GM19043 (cell line): ENCODE measurements at regions not wholly inside any gene's neighbourhood (a gene's known extent, or its start where the extent isn't known, plus 50 kb on each side); places are given as distances from the start of the nearest gene placed in this dataset.

Experiments
- ATAC-seq: cut with Tn5 transposase; IDR thresholded peaks from one replicate; pipeline ENCODE4 v1.9.1; 2021; ENCODE audit warnings: low read depth; ENCODE audit not compliant: unreplicated experiment

DNA sequence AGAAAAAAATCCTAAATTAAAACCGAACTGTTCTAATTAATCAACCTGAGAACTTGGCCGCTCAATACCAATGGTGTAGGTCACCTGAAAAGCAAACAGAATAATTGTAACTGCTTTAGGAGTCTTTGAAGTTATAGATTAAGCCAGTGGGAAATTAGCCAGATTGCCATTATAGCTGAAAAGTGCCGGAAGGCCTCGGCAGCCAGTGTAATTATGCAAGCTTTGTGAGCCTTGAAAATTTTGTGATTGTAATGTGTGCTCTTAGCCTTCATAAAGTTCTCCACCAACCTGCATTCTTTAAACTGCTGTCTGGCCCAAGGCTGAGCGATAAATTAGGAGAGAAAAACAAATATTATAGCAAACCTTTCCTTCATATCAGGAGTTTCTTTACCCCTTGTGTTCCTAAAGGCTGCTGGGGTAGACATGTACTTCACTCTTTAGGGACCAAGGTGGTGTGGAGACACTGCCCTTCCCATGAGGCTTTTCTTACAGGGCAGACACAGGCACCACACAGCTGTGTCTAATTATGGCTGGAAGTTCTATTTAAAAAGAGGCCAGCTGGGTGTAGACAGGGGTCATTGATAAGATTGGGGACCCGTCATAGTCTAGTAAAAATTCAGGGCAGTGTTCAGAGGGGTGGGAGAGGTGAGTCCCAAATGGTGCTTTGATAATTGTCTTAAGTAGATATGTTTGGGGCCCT, 991.2 kb downstream of the FLRT2 start:
- no peak for ATAC-seq

DNA sequence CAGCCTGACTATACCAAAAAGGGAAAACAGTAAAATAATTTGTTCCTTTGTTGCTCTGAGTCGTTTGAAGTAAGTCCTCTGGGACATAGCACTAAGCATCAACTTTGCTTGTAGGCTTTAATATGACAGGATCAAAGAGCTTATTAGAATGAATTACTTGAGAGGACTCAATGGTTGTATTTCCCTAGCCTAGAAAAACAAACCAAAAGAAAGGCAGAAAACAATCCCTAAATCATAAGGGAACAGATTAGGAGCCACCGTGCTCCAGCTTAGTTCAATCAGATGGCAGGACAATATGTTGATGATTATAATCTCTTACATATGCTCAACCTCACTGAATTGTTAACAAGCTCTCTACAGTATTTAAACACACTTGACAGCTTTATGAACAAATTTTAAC, 988.4 kb downstream of the FLRT2 start:
- no peak for ATAC-seq

DNA sequence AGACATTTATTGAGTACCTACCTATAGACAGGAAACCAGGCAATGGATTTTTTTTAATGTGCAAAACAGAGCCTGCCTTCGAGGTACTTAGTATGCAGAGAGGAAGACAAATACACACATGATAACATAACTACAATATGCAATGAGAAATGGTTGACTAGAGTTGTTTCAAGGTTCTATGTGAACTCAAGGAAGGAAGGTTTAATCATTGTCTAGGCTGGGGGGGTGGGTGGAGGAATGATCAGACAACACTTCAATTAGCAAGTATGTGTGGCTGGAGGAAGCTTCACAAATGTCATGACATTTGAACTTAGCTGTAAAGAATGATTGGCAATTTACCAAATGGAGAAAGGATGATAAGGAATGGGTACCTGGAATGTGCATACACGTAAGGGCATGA, 985.3 kb downstream of the FLRT2 start:
- ATAC-seq, result no peak

DNA sequence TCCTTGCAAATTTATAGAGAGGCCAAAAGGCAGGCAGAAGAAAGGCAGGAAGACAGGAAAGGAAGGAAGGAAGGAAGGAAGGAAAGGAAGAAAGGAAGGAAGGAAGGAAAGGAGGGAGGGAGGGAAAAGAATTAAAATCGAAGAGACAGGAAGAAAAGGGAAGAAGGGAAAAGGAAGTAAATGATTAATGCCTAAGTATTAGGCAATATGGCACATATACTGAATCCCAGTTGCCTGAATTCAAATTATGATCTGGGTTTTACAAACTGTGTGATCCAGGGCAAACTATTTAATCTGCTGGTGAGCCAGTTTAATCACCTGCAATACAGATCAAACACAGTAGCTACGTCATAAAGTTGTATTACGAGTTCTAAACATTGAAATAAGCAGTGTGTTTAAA, 983.6 kb downstream of the FLRT2 start:
- no peak for ATAC-seq

DNA sequence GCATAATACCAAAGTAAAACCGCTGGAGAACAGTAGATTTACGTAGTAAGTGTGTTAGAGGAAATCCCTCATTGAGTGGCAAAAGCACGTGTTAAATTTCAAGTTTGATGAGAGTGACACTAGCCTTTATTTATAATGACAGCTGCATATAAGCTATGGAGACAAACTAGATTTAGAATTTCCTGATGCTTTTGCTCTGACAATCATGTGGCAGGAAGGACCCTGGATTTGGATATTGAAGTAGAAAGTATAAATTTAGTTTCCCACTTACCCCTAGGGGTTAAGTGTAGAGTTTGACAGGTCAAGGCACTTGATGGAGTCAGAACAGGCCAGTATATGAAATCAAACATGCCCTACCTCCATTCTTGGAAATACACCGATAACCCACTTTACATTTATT, 983.1 kb downstream of the FLRT2 start:
- ATAC-seq, result no peak

DNA sequence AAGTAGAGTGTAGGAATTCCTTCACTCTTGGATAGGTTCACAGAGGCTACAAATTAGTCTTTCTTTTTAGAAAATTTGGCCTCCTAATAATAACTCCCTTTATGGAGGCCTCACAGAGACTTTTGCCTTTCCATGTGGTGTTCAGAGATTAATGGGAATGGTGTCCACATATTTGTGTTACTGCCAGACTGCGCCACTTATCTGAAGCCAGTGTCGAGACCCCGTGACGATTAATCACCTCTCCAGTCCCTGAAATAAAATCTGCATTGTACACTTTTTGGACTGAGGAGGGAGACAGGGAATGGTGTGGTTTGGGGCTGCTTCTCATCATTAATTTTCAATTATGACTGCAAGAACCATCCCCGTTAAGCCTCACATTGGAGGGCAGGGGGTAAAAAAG, 980.5 kb downstream of the FLRT2 start:
- no peak for ATAC-seq

DNA sequence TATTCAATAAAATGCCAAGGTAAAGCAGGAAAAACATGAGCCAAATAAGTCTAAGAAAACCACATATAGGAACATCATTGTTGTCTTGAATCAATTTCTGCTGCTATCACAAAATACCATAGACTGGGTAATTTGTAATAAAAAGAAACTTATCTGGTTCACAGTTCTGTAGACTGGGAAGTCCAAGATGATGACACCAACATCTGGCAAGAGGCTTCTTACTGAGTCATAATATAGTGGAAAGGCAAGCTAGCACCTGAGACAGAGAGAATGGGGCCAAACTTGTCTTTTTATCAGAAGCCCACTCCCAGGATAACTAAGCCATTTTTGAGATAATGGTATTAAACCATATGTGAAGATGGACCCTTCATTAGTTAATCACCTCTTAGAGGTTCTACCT, 975.9 kb downstream of the FLRT2 start:
- no peak for ATAC-seq

DNA sequence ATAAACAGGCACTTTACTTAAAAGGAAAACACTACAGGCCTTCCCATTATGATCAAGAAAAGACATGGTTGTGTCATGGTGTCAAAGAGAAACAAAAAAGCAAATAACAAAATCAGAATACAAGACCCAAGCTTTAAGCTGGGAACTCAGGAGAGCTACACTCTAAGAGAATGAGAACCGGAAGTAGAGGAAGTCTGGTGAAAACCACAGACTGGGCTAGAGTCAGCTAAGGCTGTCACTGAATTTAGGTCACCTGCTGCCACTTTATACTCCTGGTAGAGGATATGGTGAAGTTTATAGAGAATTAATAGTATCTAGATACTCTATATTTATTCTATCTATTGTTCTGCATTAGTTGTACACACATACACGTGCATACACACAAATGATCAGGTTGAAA, 971.7 kb downstream of the FLRT2 start:
- no peak for ATAC-seq

DNA sequence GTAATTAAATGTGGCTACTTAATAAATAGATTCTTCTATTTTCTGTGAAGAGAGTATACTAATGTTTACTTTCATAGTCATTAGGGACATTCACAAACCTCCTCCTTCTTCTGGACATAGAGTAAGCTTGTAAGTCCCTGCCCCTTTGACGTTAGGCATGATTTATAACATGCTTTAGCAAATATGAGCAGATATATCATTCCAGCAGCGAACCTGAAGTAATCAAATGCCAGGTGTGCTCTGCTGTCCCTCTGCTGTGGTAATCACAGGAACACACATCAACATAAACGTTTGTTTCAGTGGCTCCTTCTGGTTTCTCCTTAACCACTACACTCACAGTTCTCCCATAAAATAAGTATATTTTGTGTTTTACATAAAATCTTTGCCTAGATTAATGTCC, 961.8 kb downstream of the FLRT2 start:
- ATAC-seq, result no peak

DNA sequence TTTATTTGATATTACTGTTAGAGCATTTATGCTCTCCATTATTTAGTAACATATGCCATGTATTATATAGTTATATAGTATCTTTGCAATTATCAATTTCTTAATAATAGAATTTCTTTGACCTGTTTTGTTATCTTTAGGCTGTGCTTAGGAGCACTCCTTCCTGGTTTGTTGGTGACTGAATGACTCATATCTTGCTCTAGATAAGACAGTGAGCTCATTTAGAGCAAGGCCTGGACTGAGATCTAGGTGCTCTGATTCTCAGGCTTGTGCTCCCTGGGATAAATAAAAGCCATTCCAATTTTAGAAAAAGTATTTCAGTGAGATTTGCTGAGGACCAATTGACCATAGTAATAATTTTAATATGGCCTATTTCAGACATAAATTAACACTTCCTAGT, 951.2 kb downstream of the FLRT2 start:
- ATAC-seq, result no peak

DNA sequence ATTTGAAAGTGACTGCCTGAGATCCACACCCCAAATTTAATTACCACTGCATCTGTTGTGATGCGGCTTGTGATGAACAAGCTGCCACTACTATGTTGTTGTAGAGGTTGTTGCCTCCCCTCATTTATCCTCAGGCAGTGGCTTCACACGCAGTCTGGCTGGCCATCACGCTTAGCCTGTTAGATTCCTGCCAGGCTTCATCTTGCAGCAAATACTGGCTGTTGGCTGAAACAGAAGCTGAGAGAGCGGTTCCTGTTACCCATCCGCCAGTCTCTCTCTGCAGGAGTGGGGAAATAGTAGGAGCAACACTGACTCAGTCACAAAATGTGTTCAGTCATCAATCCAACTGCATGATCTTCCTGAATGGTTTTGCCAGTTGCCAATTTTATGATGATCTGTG, 934.4 kb downstream of the FLRT2 start:
- ATAC-seq, result no peak

DNA sequence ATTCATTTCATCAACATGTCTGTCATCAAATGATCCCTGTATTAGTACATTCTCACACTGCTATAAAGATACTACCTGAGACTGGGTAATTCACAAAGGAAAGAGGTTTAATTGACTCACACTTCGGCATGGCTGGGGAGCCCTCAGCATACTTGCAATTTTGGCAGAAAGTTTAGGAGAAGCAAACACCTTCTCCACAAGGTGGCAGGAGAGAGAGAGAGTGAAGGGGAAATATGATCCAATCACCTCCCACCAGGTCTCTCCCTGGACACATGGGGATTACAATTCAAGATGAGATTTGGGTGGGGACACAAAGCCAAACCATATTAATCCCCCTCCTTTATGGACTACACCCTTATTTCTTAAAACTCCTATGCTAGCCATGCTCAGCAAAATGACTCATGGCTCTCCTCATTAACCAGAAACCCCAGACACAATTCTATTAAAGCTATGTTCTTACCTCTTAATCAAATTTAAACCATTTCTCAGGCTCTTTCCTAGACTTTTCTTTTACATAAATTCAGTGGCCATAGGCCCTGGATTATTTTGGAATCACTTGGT, 932.3 kb downstream of the FLRT2 start:
- no peak for ATAC-seq

DNA sequence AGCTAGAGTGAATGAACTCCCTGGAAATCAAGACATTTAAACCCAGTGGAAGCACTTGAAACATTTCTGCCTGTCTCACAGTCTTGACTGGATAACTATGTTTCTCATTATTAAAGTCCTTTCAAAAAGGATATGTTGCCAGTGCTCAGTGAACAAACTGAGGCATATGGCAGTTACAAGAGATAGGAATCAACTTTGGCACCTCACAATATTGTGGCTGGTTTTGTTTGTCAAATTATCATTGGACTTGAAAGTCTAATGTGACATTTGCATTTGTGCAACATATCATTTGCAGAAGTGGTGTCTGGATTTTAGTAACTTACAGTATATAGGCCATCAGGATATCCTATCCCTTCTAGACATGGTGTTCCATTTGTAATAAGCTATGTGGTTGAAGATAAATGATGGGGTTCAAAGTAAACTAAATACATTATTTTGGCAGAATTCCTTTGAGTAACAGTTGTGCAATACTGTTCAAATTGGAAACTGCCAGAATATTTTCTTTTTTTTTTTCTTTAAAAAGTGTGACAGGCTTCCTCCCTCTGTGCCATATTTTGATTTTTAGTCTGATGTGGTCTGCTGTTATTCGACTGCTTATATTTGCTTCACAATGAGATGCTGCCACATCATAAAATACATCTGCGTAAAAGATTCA, 927.7 kb downstream of the FLRT2 start:
- no peak for ATAC-seq

DNA sequence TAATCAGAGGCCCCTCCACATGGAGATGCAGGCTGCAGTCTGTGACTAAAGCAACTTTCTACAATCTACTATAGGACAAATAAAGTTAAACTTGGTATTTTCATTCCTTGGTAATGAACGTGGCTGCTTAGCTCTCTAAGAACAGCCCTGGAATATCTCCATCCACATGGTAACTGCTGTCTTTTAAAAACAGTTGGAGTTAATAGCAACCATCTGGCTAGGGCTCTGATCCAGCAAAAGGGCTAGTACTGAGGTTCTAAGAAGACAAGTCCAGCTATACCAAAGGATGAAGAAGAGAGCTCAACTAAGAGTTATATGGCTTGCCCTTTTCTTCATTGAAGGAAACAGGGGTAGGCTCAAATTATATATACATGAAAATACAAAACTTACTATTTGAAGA, 920.1 kb downstream of the FLRT2 start:
- ATAC-seq, result no peak

DNA sequence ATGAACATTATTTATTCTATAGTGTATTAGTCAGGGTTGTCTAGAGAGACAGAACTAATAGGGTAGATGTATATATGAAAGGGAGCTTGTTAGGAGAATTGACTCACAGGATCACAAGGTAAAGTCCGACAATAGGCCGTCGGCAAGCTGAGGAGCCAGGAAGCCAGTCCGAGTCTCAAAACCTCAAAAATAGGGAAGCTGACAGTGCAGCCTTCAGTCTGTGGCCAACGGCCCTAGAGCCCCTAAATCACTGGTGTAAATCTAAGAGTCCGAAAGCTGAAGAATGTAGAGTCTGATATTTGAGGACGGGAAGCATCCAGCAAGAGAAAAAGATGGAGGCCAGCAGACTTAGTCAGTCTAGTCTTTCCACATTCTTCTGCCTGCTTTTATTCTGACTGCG, 912.2 kb downstream of the FLRT2 start:
- ATAC-seq, result no peak

DNA sequence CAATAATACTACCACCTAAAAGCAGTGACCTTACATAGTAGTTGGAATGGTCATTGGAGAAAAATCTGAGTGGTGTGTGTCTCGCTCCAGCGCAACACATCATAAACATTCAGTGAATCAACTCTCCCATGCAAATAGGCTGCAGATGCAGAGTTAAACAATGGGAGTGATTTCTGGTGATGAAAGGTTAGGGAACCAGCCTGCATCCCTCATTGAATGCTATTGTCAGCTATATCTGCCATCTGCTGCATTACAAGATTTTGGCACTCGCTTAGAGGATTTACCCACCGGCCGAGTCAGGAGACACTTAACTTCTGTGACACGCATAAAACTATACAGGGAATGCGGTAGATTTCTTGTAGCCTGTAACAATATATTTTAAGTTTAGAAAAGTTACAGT, 900.9 kb downstream of the FLRT2 start:
- ATAC-seq, result no peak

DNA sequence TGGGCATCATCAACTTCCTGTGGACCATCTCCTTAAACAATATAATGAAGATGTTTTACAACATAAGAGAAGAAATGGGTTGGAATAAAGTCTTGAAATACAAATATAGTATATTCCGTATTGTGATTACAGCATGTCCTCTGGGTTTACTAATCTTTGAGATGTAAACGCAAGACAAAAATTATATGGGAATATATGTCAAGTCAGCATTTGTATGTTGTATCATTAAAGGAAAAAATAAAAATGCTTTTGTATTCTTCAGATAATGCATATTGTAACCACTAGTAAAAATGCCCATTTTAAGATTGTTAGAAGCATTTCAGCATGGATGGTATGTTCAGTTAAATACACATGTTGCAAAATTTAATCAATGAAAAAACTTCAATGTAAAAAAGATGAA, 893.3 kb downstream of the FLRT2 start:
- ATAC-seq, result no peak

DNA sequence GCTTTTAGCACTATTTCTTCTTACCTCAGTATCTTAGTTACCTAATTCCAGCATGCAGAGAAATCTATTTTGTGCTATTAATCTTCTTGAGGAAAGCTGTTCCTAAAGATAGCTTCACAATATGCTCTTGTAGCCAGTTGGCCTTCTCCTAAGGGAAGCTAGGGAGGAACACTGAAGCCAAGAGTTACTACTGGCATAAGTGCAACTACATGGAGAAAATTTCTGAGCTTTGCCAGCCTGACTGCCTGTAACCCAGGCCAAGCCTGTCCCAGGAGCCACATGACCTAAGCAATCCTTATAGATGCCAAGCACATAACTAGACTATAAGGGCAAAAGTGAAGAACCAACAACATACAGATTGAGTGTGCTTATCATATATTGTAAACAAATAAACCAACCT, 890.2 kb downstream of the FLRT2 start:
- no peak for ATAC-seq

DNA sequence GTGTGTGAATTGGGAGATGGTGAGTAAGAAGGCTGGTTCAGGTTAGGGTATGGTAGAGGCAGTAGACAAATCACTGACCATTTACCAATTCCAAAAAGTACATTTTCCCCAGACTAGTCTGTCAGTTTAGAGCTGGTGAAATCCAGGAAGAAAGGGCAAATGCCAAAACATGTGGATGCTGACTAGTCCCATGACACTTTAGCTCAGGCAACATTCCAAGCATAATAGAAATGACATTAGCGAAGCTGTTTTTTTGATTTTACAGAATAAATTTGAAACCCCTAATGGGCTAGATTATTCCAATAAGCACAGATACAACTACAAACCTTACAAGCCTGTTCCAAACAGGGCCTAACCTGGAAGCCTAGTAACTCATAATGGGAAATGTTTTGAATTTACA, 884.2 kb downstream of the FLRT2 start:
- no peak for ATAC-seq

DNA sequence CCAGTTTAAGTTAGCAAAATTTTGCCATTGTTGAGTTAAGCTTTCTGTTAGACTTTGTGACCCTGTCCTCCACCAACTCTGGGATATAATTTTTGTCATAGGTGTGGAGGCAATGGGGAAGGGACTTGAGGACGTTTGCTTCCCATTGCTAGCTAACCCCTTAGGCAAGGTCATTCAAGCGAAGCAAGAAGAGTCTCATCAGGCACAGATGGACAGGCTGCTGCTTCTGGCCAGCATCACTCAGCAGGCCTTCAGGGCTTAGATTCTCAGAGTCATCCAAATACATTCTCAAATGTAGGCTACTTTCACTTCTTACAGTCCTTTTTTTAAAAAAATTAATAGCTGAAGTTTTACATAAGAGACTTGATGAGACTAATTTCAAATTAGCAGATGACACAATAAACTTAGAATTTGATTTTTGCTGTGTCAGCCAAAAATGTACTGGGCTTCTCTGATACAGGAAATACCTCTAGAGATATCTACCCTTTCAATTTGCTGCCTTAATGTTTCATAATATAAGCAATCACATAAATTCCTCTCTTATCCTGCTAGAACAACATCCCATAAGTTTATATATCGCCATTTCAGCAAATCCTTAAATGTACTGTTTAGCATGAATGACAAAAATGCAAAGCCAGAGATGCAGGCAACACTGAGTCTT, 875.2 kb downstream of the FLRT2 start:
- ATAC-seq, result no peak

DNA sequence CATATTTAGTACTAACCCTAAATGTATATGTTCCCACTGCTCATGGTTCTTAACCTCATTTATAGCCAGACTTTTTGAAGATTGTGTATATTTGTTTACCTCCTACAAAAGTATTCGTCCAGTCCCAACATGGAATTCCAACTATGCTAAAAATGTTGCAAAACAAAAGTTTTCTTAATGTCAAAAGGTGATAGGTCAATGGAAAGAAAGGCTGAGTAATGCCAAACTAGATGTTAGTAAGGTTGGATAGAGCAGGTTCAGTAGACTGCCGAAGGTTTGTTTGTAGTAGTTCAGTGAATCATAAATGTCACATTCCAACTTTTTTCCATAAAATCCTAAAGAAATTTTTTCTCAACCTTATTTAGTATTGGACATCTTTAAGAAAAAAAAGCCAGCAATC, 874.5 kb downstream of the FLRT2 start:
- no peak for ATAC-seq

DNA sequence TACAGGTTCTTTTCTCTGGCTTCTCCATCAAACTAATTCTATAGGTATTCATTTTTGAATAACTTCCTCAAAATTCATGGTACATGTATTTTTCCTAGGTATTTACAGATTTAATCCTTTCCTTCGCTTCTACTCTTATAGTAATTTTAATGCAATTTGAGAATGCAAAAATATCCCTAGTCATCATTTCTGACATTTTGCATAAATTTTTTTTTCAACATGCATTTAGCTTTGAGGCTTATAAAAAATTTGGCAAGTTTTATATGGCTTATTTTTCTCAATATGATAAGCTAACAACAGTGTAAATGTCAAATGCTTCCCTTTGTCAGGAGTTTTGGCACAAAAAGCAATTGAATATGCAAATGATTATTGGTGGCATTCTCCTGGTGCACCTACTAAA, 872.6 kb downstream of the FLRT2 start:
- no peak for ATAC-seq
